ENCODE measurements at regions not wholly inside any gene's neighbourhood (a gene's known extent, or its start where the extent isn't known, plus 50 kb on each side); places are given as distances from the start of the nearest gene placed in this dataset.

GRCh38 chr1:96519851-96520578 is 201.6 kb upstream of the PTBP2 start:
- TF ChIP-seq CTCF (IDR thresholded peaks at IDR 0.05; ENCODE audit: extremely low read depth, insufficient read depth, missing control alignments) = no peak
- no peak for DNase-seq (ENCODE audit: low spot score)

GRCh38 chr1:96520579-96520947 is 201.0 kb upstream of the PTBP2 start:
- TF ChIP-seq CTCF (IDR thresholded peaks at IDR 0.05; ENCODE audit: extremely low read depth, insufficient read depth, missing control alignments) = no peak
- no peak for DNase-seq (ENCODE audit: low spot score)
- in situ Hi-C loops (cut with MboI; ENCODE audit: low pct_unique_long_range_greater_than_20kb, low sequenced_read_pairs, unreplicated experiment) = no loop called here

More at GRCh38 chr1:96519851-96520578, 201.6 kb upstream of the PTBP2 start:
- in situ Hi-C loops (cut with MboI; ENCODE audit: low pct_unique_long_range_greater_than_20kb, low sequenced_read_pairs, unreplicated experiment) = no loop called here

GRCh38 chr1:96521010-96521409 is 200.6 kb upstream of the PTBP2 start:
- no peak for DNase-seq (ENCODE audit: low spot score)
- no peak for TF ChIP-seq CTCF (IDR thresholded peaks at IDR 0.05; ENCODE audit: extremely low read depth, insufficient read depth, missing control alignments)
- in situ Hi-C loops (cut with MboI; ENCODE audit: low pct_unique_long_range_greater_than_20kb, low sequenced_read_pairs, unreplicated experiment) = no loop called here

DNA sequence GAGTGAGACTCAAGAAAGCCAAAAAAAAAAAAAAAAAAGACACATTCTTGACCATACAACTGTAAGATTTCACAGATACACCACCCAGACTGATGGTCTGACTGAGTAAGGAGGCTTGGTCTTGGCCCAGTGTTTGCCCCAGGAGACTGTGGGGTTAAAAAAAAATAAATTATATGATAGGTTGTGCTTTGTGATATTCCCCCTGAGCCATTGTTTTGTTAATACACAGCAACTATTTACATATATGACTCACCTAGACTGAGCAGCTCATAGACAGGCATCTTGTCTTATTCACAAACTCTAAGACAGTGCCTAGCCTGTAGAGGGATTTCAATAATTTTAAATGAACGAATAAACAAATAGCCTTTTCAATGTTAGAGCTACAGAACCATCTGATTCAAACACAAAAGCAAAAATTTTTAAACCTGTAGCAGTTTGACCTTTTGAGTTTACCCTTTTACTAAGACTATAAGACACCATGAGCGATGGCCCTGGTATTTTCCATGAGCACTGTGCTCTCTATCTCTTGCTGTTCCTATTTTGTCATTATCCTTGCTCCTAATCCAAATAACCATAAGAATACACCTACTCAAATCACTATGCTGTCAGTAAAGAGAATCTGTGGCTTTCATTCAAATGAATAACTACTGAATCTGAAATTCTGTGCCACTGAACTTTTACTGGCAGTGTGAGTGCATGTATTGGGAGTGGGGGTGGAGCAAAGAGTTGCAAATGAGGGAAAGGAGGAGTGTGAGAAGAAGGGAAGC is 199.4 kb upstream of the PTBP2 start:
- no peak for TF ChIP-seq CTCF (IDR thresholded peaks at IDR 0.05; ENCODE audit: extremely low read depth, insufficient read depth, missing control alignments)
- no peak for DNase-seq (ENCODE audit: low spot score)
- in situ Hi-C loops (cut with MboI; ENCODE audit: low pct_unique_long_range_greater_than_20kb, low sequenced_read_pairs, unreplicated experiment) = no loop called here

DNA sequence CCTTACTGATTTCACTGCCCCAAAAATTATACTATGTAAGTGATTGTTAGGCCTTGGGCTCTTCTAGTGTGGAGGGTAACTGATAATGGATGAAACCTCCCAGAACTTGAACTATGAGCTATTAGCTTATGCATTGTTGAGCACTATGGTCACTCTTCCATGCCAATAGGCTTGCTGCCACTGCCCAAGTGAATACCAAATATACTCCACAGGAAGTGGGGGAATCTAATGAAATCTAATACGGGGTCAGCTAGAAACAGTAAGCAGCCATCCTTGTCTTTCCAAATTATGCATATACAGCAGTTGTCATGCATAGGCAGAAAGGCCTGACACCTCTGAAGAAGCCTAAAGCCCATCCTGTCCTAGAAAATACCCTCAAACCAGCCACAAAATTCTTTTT is 198.7 kb upstream of the PTBP2 start:
- in situ Hi-C loops (cut with MboI; ENCODE audit: low pct_unique_long_range_greater_than_20kb, low sequenced_read_pairs, unreplicated experiment) = no loop called here
- no peak for DNase-seq (ENCODE audit: low spot score)
- TF ChIP-seq CTCF (IDR thresholded peaks at IDR 0.05; ENCODE audit: extremely low read depth, insufficient read depth, missing control alignments) = no peak

GRCh38 chr1:96524100-96524499 is 197.5 kb upstream of the PTBP2 start:
- no peak for TF ChIP-seq CTCF (IDR thresholded peaks at IDR 0.05; ENCODE audit: extremely low read depth, insufficient read depth, missing control alignments)
- DNase-seq (ENCODE audit: low spot score) = no peak
- in situ Hi-C loops (cut with MboI; ENCODE audit: low pct_unique_long_range_greater_than_20kb, low sequenced_read_pairs, unreplicated experiment) = no loop called here
